ENCODE measurements at regions not wholly inside any gene's neighbourhood (a gene's known extent, or its start where the extent isn't known, plus 50 kb on each side); places are given as distances from the start of the nearest gene placed in this dataset.

GRCh38 chr2:122244598-122245229, 489.3 kb downstream of the TSN start:
- TF ChIP-seq POLR2A (IDR thresholded peaks at IDR 0.05; ENCODE audit: extremely low read depth, insufficient read length) (no peak), MAX (IDR thresholded peaks at IDR 0.05; ENCODE audit: low read depth, low read length) (no peak), MYC (IDR thresholded peaks at IDR 0.05; ENCODE audit: low read depth, low read length) (no peak), CTCF (IDR thresholded peaks at IDR 0.05; ENCODE audit: low read depth, low read length) (no peak)
- no peak overlapping the region for H3K4me3 ChIP-seq (ENCODE audit: low read depth, low read length)
- no peak for DNase-seq (ENCODE audit: low read depth)

GRCh38 chr2:122249673-122250072, 494.2 kb downstream of the TSN start:
- no peak for TF ChIP-seq CTCF (IDR thresholded peaks at IDR 0.05; ENCODE audit: low read depth, low read length)
- no peak for TF ChIP-seq POLR2A (IDR thresholded peaks at IDR 0.05; ENCODE audit: extremely low read depth, insufficient read length)
- TF ChIP-seq MYC (IDR thresholded peaks at IDR 0.05; ENCODE audit: low read depth, low read length): no peak
- no peak for TF ChIP-seq MAX (IDR thresholded peaks at IDR 0.05; ENCODE audit: low read depth, low read length)
- no peak for DNase-seq (ENCODE audit: low read depth)
- H3K4me3 ChIP-seq (ENCODE audit: low read depth, low read length): no peak overlapping the region

DNA sequence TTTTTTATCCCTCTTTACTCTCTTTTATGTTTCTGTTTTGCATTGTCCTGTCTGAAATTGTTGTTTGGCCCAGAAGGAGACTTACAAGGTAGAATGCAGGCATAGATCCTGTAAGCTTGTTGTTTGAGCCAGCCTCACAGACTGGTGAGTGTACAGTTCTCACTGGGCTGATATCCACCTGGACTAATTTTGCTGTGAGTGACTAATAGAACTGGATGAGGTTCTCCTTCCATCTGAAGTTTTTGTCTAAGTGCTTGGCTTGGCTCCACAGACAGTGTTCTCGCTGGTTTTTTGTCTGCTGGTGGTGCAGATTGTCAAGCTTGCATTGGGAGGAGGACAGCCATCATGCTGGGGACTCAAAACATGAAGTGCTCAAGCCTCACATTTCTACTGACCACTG, 495.7 kb downstream of the TSN start:
- no peak for DNase-seq (ENCODE audit: low read depth)
- H3K4me3 ChIP-seq (ENCODE audit: low read depth, low read length): no peak overlapping the region
- TF ChIP-seq POLR2A (IDR thresholded peaks at IDR 0.05; ENCODE audit: extremely low read depth, insufficient read length) (no peak), MYC (IDR thresholded peaks at IDR 0.05; ENCODE audit: low read depth, low read length) (no peak), CTCF (IDR thresholded peaks at IDR 0.05; ENCODE audit: low read depth, low read length) (no peak), MAX (IDR thresholded peaks at IDR 0.05; ENCODE audit: low read depth, low read length) (no peak)

GRCh38 chr2:122251566-122251965, 496.1 kb downstream of the TSN start:
- no peak for TF ChIP-seq POLR2A (IDR thresholded peaks at IDR 0.05; ENCODE audit: extremely low read depth, insufficient read length)
- TF ChIP-seq MYC (IDR thresholded peaks at IDR 0.05; ENCODE audit: low read depth, low read length): no peak
- TF ChIP-seq CTCF (IDR thresholded peaks at IDR 0.05; ENCODE audit: low read depth, low read length): no peak
- no peak for TF ChIP-seq MAX (IDR thresholded peaks at IDR 0.05; ENCODE audit: low read depth, low read length)
- no peak for DNase-seq (ENCODE audit: low read depth)
- H3K4me3 ChIP-seq (ENCODE audit: low read depth, low read length): no peak overlapping the region

- TF ChIP-seq MAX (IDR thresholded peaks at IDR 0.05; ENCODE audit: low read depth, low read length) (no peak), CTCF (IDR thresholded peaks at IDR 0.05; ENCODE audit: low read depth, low read length) (no peak), POLR2A (IDR thresholded peaks at IDR 0.05; ENCODE audit: extremely low read depth, insufficient read length) (no peak), MYC (IDR thresholded peaks at IDR 0.05; ENCODE audit: low read depth, low read length) (no peak)
- no peak for DNase-seq (ENCODE audit: low read depth)
Measured at GRCh38 chr2:122255924-122256323, 500.5 kb downstream of the TSN start.

More at GRCh38 chr2:122255924-122256323, 500.5 kb downstream of the TSN start:
- no peak overlapping the region for H3K4me3 ChIP-seq (ENCODE audit: low read depth, low read length)
